DOHH2 (cell line): ENCODE measurements at regions not wholly inside any gene's neighbourhood (a gene's known extent, or its start where the extent isn't known, plus 50 kb on each side); places are given as distances from the start of the nearest gene placed in this dataset.

Experiments
- CTCF ChIP-seq: fragments of 200-600 bp; sonication (generic); IDR thresholded peaks from one replicate; pipeline ENCODE4 v1.5.1; 2014; ENCODE audit warnings: antibody characterized with exemption, mild to moderate bottlenecking, low read depth, low read length; ENCODE audit not compliant: poor library complexity, severe bottlenecking
- EZH2phosphoT487 ChIP-seq: fragments of 200-600 bp; sonication (generic); IDR thresholded peaks from 2 replicates; pipeline ENCODE4 v1.6.1; 2017; ENCODE audit warnings: borderline replicate concordance, mild to moderate bottlenecking, antibody characterized with exemption, low read length, moderate library complexity, mixed read lengths

- TF ChIP-seq CTCF (no peak), EZH2phosphoT487 (no peak)
Measured at GRCh38 chr19:29475469-29475868, 50.3 kb upstream of the VSTM2B start.
